CD4-positive, alpha-beta T cell (primary cell): ENCODE measurements at regions not wholly inside any gene's neighbourhood (a gene's known extent, or its start where the extent isn't known, plus 50 kb on each side); places are given as distances from the start of the nearest gene placed in this dataset.
"Not testable (repeated sequence)": the region's sequence is repeated elsewhere in the genome, so short reads cannot be mapped to it uniquely, and the experiment has no call there.

ENCODE experiments used
- ATAC-seq: fragments of 200-7000 bp; cut with Tn5 transposase; one replicate; pipeline ENCODE4 v1.10.0; 2022; ENCODE audit warnings: mild to moderate bottlenecking; ENCODE audit not compliant: poor library complexity
- CTCF ChIA-PET: fragments of 350-600 bp; sonication (Branson Sonifier 250); formaldehyde crosslinking; loops from one replicate; lab custom pipeline; 2021; ENCODE audit warnings: antibody characterized with exemption, inconsistent platforms; lab: Charles Lee
- POLR2A ChIA-PET: fragments of 350-600 bp; sonication (Branson Sonifier 250); formaldehyde crosslinking; loops from one replicate; lab custom pipeline; 2021; ENCODE audit warnings: antibody characterized with exemption, inconsistent platforms; lab: Charles Lee
- DNase-seq, 14 experiments: peaks; one replicate each; pipeline ENCODE4 v3.0.0-alpha.2; 2013 to 2020; ENCODE audit warnings: mixed read lengths in 2 of 14
- H3K27ac ChIP-seq, 2 donors: one replicate each; pipeline versions ENCODE4 v1.5.1 to v1.7.0; 2013; ENCODE audit warnings: low read length in 2 of 2, low read depth in 1 of 2, mild to moderate bottlenecking in 1 of 2
- H3K27me3 ChIP-seq, 2 experiments: 1 replicate in 1 of 2; 2 replicates in 1 of 2; pipeline versions ENCODE4 v1.6.1 to v1.7.0; 2013; ENCODE audit warnings: low read length in 2 of 2, control low read depth in 1 of 2, mild to moderate bottlenecking in 1 of 2, moderate library complexity in 1 of 2; ENCODE audit not compliant: insufficient read depth in 2 of 2, control insufficient read depth in 1 of 2
- H3K36me3 ChIP-seq: one replicate; pipeline ENCODE4 v1.6.1; 2013; ENCODE audit warnings: low read length, control low read depth; ENCODE audit not compliant: insufficient read depth
- H3K4me1 ChIP-seq: one replicate; pipeline ENCODE4 v1.6.1; 2013; ENCODE audit warnings: low read length, control low read depth; ENCODE audit not compliant: insufficient read depth
- H3K4me3 ChIP-seq: one replicate; pipeline ENCODE4 v1.5.1; 2013; ENCODE audit warnings: mild to moderate bottlenecking, low read length, moderate library complexity
- H3K9me3 ChIP-seq, 2 experiments: 1 replicate in 1 of 2; 2 replicates in 1 of 2; pipeline versions ENCODE4 v1.6.1 to v1.7.0; 2013; ENCODE audit warnings: low read length in 2 of 2, mild to moderate bottlenecking in 2 of 2, control low read depth in 1 of 2, moderate library complexity in 1 of 2; ENCODE audit not compliant: control insufficient read depth in 1 of 2, insufficient read depth in 1 of 2
- H3K27ac Mint-ChIP-seq: one replicate; pipeline ENCODE4 v1.8.0; 2020; ENCODE audit warnings: mixed read lengths
- H3K27me3 Mint-ChIP-seq: one replicate; pipeline ENCODE4 v1.8.0; 2021; ENCODE audit warnings: mixed read lengths
- H3K36me3 Mint-ChIP-seq: one replicate; pipeline ENCODE4 v1.8.0; 2021; ENCODE audit warnings: low read depth, mixed read lengths
- H3K4me1 Mint-ChIP-seq: one replicate; pipeline ENCODE4 v1.8.0; 2021; ENCODE audit warnings: low read depth, mixed read lengths
- H3K4me3 Mint-ChIP-seq: one replicate; pipeline ENCODE4 v1.8.0; 2020; ENCODE audit warnings: mild to moderate bottlenecking, mixed read lengths
- H3K9me3 Mint-ChIP-seq: one replicate; pipeline ENCODE4 v1.8.0; 2020; ENCODE audit warnings: mixed read lengths
- intact Hi-C, 2 experiments: fragments of 100-400 bp; cut with DNase I in 1 of 2; cut with micrococcal nuclease in 1 of 2; formaldehyde crosslinking; loops; one replicate each; pipeline versions ENCODE4 v1.15.1 to v1.9.0; 2023 to 2025; cut with DNase I, micrococcal nuclease
- TF ChIP-seq, protein P1 (sequence below): fragments of 200-600 bp; IDR thresholded peaks from one replicate; pipeline ENCODE4 v1.8.0; 2022; ENCODE audit warnings: antibody characterized with exemption, mild to moderate bottlenecking

DNA sequence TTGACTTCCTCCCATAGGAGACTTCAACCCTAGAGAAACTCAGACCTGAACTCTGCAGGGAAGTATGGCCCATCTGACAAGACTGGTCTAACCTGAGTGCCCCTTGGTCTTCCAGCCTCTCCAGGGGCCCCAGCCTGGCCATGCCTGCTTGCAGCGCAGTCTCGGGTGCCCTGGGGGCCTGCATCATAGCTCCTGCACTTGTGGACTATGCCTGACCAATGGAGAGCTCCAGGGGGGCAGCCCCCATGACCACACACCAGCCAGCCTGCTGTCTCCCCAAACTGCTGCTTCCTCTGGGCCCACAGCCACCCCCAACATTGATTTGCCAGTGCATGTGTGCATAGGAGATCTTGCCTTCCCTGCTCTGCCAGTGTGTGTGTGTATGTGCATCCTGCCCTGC lies 608.6 kb upstream of the MARCKS start:
- Histone ChIP-seq H3K9me3 (peaks cover 0 to 10% of the 10 kb centered on the region in 2 experiments), H3K27me3 (no peaks in the 10 kb centered on the region), H3K4me3 (no peak overlapping the region), H3K27ac (no peak overlapping the region), H3K4me1 (no peaks in the 10 kb centered on the region), H3K36me3 (no peaks in the 10 kb centered on the region)
- intact Hi-C loops = no loop called here
- POLR2A ChIA-PET = no interaction called here
- H3K36me3 Mint-ChIP-seq = no peaks in the 10 kb centered on the region
- no peak overlapping the region for H3K27ac Mint-ChIP-seq
- TF ChIP-seq, protein P1, sequence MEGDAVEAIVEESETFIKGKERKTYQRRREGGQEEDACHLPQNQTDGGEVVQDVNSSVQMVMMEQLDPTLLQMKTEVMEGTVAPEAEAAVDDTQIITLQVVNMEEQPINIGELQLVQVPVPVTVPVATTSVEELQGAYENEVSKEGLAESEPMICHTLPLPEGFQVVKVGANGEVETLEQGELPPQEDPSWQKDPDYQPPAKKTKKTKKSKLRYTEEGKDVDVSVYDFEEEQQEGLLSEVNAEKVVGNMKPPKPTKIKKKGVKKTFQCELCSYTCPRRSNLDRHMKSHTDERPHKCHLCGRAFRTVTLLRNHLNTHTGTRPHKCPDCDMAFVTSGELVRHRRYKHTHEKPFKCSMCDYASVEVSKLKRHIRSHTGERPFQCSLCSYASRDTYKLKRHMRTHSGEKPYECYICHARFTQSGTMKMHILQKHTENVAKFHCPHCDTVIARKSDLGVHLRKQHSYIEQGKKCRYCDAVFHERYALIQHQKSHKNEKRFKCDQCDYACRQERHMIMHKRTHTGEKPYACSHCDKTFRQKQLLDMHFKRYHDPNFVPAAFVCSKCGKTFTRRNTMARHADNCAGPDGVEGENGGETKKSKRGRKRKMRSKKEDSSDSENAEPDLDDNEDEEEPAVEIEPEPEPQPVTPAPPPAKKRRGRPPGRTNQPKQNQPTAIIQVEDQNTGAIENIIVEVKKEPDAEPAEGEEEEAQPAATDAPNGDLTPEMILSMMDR = no peak
- no peak for DNase-seq
- H3K4me3 Mint-ChIP-seq = no peak overlapping the region
- CTCF ChIA-PET = no interaction called here
- H3K4me1 Mint-ChIP-seq = no peaks in the 10 kb centered on the region
- no peaks in the 10 kb centered on the region for H3K27me3 Mint-ChIP-seq
- ATAC-seq = no peak
- H3K9me3 Mint-ChIP-seq = peaks cover 7% of the 10 kb centered on the region

DNA sequence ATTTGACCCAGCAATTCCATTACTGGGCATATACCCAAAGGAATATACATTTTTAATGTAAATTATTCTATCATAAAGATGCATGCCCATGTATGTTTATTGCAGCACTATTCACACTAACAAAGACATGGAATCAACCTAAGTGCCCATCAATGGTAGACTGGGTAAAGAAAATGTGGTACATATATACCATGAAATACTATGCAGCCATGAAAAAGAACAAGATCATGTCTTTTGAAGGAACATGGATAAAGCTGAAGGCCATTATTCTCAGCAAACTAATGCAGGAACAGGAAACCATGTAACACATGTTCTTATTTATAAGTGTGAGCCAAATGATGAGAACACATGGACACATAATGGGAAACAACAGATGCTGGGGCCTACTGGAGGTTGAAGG lies 603.0 kb upstream of the MARCKS start:
- H3K4me1 ChIP-seq, H3K27ac ChIP-seq, H3K9me3 ChIP-seq, H3K4me3 ChIP-seq, H3K27me3 ChIP-seq, POLR2A ChIA-PET, H3K27me3 Mint-ChIP-seq, ATAC-seq, H3K4me1 Mint-ChIP-seq, intact Hi-C loops, H3K4me3 Mint-ChIP-seq, H3K36me3 ChIP-seq, DNase-seq, CTCF ChIA-PET, H3K27ac Mint-ChIP-seq, H3K36me3 Mint-ChIP-seq: not testable (repeated sequence)
- peaks cover 12% of the 10 kb centered on the region for H3K9me3 Mint-ChIP-seq

DNA sequence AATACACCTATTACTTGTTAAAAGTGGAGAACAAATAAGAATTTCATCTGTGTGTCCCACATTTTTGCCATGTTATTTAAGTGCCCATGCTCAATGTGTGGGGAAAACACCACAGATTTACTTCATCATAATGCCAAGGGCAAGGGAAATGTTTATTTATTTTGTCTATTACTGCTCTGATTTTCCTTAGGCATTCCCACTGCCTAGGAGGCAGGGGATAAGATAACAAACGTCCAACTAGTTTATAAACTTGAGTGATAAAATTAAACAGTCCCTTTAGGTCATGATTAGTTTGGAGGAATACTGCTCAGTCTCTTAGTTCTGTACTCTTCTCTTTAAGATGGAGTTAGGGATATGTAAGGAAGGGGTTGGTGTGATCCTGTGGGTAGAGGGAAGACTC lies 598.4 kb upstream of the MARCKS start:
- Mint-ChIP-seq H3K4me1 (no peaks in the 10 kb centered on the region), H3K27me3 (no peaks in the 10 kb centered on the region)
- no peak for DNase-seq

DNA sequence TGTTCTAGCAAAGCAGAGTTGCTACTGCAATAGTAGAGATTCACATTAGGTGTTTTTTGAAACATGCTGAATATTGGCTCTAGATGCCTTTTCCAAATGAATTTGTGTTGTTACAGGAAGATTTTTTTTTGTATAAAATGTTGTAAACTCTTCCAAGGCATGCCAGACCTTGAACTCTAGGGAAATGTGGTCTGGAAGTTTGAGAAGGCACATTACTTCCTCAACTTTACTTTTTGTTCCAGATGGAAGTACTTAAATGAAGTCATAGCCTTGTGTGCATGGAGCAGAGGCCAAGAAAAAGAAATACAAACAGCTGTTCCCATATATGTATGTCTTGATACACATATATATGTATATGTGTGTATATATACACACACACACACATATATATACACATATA lies 585.7 kb upstream of the MARCKS start:
- DNase-seq (no peak), ATAC-seq (no peak)
- CTCF ChIA-PET = no interaction called here
- intact Hi-C loops = no loop called here
- H3K27ac ChIP-seq = no peak overlapping the region
- H3K36me3 ChIP-seq = no peaks in the 10 kb centered on the region
- H3K4me1 ChIP-seq = no peaks in the 10 kb centered on the region
- peaks cover 11 to 29% of the 10 kb centered on the region in 2 experiments for H3K9me3 ChIP-seq
- no peak overlapping the region for H3K4me3 ChIP-seq
- no peaks in the 10 kb centered on the region for H3K36me3 Mint-ChIP-seq
- no peak overlapping the region for H3K4me3 Mint-ChIP-seq
- POLR2A ChIA-PET = no interaction called here
- H3K9me3 Mint-ChIP-seq = peaks cover 14% of the 10 kb centered on the region
- TF ChIP-seq, protein P1 = no peak
- no peaks in the 10 kb centered on the region for H3K27me3 ChIP-seq
- H3K4me1 Mint-ChIP-seq = no peaks in the 10 kb centered on the region
- no peaks in the 10 kb centered on the region for H3K27me3 Mint-ChIP-seq
- H3K27ac Mint-ChIP-seq = no peak overlapping the region

More for the DNA sequence above, 598.4 kb upstream of the MARCKS start:
- H3K27ac Mint-ChIP-seq = no peak overlapping the region
- peaks cover 9% of the 10 kb centered on the region for H3K9me3 Mint-ChIP-seq
- Histone ChIP-seq H3K4me3 (no peak overlapping the region), H3K9me3 (peaks cover 4 to 7% of the 10 kb centered on the region in 2 experiments), H3K27me3 (no peaks in the 10 kb centered on the region), H3K36me3 (no peaks in the 10 kb centered on the region), H3K4me1 (no peaks in the 10 kb centered on the region), H3K27ac (no peak overlapping the region)
- ChIA-PET CTCF (no interaction called here), POLR2A (no interaction called here)
- TF ChIP-seq, protein P1 = no peak
- H3K36me3 Mint-ChIP-seq = no peaks in the 10 kb centered on the region
- no peak for ATAC-seq
- no peak overlapping the region for H3K4me3 Mint-ChIP-seq
- intact Hi-C loops = no loop called here
